GM19043 (cell line): ENCODE measurements at regions not wholly inside any gene's neighbourhood (a gene's known extent, or its start where the extent isn't known, plus 50 kb on each side); places are given as distances from the start of the nearest gene placed in this dataset.
"Not testable (repeated sequence)": the region's sequence is repeated elsewhere in the genome, so short reads cannot be mapped to it uniquely, and the experiment has no call there.

ENCODE experiments used
- ATAC-seq: cut with Tn5 transposase; IDR thresholded peaks from one replicate; pipeline ENCODE4 v1.9.1; 2021; ENCODE audit warnings: low read depth; ENCODE audit not compliant: unreplicated experiment

DNA sequence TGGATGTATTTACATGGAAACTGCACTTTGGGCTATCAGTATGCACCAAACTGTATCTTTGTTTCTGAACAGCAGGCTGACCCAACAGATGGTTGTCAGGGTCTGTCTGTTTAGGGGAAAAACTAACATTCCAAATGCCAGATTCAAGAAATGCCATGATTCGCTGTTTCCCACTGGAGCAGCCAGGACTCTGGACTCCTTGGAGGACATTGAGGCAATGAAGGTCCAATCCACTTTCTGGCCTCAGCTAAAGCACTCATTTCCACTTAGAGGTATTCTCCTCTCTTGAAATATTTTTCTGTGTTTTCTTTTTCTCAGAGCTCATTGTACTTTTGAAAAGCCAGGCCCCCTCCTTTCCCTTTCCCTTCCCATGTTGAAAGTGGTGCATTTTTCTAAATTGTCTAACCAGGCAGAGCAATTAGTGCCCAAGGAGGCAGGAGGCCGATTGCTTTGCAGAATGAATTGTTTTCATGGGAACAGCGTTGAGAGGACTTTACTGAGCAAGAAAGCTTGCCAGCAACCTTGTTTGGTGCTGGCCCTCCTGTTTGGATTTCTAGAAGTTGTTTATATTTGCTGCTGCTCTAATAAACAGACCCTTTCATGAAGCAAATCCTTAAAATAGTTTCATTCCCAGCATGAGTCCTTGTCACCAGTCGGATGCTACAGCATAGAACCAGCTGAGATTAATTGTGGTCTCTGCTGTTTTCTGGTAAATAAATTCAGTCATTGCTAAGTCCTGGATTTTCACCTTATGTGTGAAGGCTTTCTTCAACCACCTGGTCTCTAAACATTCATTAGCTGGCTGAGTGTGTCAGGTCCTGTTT, 132.8 kb upstream of the TAF11L2 start:
- ATAC-seq = no peak

DNA sequence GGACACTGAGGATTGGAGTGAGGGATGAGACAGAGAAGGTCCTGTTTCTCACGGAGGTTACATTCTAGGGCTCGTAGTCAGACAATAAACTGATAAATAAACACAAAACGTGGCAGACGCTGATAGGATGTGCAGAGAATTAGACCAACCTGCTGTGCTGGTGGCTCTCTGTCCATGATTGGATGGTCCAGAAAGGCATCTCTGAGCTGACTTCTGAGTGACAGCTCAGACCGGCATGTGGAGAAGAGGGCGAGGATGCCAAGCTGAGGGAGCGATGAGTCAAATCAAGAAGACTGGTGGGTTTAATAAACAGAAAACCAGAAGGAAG, 132.3 kb upstream of the TAF11L2 start:
- ATAC-seq = no peak

DNA sequence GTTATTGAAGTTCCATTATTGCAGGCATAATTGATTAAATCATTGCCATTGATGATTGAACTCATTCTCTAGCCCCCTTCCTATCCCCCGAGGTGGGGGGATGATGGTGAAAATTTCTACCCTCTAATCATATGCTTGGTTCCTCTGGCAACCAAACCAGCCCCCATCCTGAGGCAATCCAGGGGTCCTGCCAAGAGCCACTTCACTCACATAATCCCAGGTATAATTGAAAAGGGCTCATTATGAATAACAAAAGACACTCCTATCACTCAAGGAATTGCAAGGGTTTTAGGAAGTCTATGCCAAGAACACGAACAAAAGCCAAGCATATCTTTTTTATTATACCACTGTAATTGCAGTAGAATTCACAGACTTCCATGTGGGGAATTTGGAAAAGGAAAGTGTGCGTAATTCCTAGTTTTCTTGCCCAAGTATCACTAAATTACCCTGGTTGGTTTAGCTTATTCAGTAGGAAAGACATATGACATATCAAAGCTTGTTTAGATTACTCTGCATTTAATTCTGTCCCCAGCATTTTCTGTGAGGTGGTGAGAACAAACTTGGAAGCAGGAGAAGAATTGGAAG, 130.7 kb upstream of the TAF11L2 start:
- ATAC-seq = no peak

DNA sequence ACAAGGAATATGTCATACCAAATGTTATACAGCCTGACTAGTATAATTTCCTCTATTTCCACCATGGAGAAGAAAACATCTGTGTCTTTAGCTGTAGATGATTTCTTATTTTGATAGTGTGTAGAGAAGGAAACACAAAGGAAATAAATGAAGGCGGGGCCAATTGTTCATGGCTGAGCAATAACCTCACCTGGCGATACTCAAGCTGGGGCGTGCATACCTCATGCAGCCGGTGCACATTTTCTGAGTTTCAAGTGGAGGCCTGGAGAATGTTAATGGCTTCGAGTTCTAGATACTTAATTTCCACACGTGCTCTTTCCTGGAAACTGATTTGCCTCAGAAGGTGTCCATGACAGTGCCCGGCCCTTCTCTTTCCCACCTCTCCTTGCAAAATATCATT, 127.4 kb upstream of the TAF11L2 start:
- ATAC-seq = no peak

DNA sequence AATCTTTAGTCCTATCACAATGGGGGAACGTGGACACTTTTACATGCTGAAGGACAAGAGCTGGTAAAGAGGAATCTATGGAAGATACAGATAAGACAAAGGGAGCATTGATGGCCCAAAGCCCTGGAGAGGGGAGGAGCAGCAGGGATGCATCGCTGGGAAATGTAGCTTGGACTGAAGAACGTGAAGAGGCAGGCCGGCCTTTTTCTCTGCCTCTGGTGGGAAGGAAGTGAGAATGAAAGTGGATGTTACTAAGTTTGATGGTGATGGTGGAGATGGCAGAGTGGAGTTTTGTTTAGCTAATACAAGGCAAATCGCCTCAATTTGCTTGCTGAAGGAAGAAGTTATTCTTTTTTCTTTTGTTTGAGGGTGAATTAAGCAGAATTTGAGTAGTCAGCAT, 124.6 kb upstream of the TAF11L2 start:
- ATAC-seq = no peak

DNA sequence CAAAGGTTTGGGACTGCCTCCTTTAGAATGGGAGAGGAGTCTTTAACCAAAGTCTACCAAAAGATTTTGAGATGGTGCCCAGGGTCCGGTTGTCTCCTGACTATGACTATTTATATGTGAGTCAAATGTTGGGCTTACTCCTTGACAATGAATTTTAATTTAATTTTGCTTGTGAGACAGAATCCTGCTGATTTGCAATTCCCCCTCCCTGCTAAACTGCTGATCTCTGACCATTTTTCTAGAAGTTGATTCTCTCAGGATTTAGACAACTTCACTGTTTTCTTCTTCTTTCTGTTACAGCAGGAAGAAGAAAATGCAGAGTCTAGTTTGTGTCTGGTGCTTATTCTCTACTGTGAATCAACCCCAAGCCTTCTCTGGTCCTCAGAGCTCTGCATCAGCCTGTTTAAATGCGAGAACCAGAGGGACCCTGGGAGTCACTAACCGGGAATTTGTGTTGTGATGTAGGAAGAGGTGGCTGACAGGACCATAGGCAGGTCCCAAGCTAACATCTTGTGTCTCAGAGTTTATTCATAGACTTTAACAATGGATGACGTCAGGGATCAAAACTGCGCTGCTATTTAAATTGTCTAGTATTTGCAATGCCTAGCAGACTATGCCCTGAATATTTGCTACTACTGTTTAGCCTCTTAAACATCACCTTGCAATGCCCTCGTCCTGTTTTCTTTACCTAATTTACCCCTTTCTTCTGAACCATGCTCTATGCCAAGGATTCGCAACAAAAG, 124.0 kb upstream of the TAF11L2 start:
- no peak for ATAC-seq

DNA sequence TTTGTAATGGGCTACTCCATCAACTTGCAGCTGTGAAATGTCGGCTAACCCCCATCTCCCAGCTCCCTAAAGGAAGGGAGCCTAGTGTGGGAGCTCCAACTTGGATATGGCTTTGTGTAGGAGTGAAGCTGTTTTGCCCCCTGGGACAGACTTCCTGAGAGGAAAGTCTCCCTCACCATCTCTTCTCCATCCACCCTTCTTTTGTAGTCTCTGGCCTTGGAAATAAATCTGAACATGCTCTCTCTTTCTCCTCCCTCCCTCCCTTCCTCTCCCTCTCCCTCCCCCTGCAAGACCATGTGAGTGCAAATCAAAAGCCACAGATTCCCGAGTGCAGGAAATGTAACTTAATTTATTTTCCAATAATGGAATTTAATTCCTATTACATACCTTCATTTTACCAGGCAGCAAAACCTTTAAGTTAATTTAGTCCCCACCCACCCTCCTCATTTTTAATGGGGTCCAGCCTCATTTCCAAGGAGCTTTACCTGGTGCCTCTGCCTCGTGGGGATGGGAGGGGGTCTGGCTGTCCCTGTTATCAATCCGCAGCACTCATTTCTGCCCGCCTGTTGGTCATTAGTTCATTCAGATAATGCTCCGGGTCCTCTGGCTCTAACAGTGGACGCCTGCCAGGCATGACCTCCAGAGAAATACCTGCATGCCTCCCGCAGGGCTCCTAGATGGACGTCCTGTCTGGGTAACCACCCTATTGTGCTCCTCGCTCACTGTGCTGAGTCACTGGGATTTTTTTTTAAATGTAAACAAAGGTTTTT, 122.9 kb upstream of the TAF11L2 start:
- ATAC-seq = no peak

DNA sequence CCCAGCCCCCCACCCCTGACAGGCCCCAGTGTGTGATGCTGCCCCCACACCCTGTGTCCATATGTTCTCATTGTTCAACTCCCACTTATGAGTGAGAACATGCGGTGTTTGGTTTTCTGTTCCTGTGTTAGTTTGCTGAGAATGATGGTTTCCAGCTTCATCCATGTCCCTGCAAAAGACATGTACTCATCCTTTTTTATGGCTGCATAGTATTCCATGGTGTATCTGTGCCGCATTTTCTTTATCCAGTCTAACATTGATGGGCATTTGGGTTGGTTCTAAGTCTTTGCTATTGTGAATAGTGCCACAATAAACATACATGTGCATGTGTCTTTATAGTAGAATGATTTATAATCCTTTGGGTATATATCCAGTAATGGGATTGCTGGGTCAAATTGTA, 122.1 kb upstream of the TAF11L2 start:
- ATAC-seq = not testable (repeated sequence)

DNA sequence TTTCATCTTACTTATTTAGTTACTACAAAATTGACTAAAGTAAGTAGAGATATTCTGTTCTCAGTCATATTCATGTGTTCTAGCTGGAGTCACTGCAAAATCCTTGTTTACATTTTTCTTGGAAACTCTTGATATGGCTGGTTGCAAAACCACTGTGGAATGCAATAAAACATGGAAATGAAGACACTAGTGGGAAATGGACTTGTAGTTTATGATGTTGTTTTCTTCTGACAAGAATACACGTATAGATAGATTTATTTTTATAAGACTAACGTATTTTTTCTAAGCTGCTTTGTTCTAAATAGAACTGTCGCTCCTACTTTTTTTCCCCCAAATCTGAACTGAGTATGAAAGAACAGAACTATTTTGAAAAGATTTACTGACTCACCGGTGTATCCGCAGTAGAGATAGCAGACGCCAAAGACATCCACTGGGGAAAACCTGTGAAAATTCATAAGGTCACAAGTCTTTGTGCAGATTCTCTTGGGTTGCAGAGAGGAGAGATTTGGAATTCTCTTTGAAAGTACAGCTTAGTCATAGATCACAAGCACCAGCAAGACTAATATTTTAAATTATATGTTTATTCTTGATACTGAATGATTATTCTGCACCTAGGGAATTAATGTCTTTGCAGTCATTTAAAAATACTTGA, 119.6 kb upstream of the TAF11L2 start:
- ATAC-seq = no peak

DNA sequence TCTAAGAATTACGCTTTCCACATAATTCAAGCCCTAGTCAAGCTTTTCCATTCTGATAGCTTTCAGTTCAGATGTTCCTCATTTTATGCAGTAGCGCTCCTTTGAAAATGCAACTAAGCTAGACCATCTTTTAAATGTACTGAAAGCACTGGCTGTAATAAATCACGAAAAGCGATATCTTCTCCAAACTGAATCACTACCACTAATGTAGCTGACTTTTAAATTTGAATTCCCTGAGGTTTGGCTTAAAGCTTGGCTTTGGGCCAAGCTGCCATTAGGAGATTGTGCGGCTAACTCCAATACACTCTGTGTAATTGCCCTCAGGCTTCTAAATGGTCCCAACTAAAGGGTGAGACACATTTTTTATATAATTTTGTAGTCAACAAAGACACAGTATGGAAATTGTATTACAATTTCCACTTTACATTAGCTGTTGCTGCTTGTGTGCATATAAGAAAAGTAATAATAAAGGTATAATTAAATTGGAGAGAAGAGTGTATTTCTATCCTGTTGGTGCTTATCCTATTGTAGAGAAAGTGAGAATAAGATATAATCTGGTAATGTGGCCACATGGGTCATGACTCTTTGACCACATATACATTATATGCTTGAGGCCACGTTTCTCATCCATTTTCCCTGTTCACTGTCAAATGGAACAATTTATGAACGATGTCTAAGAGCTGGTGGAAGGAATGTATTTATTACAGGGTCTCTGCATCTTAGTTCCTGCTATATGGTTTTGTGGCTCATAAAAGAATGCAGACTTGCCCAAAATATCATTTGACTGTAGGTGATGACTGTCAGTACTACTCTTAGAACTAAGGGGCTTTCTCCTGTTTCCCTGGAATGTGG, 118.7 kb upstream of the TAF11L2 start:
- no peak for ATAC-seq

DNA sequence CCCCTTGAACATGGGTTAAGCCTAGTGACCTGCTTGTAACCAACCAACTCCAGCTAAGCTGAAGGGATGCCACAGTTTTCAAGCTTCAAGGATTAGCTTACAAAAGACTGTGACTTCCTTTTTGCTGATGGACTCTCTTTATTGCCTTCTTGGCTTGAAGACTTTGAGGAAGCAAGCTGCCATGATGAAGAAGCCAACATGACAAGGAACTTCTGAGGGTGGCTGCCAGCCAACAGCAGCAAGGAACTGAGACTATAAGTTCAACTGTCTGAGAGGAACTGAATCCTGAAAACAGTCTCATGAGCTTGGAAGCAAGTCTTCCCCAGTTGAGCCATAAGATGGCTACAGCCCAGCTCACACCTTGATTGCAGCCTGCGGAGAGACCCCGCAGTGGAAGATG, 116.1 kb upstream of the TAF11L2 start:
- ATAC-seq = no peak

DNA sequence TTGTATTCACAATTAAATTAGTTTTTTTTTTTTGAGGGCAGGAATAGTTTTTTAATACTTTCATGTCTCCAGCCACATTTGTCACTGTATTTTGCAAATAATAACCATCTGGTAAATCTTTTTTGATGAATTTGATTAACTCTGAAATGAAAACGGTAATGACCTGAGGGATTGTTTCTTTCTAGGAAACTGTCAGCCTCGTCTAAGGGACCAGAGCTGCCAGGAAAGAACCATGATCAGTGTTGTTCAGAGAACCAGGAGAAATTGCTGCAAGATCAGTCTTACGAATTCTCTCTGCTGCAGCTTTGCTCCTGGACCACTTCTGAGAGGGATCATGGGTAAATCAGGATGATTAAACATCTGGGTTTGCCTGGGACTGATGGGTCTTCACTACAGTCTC, 114.5 kb upstream of the TAF11L2 start:
- ATAC-seq = no peak

DNA sequence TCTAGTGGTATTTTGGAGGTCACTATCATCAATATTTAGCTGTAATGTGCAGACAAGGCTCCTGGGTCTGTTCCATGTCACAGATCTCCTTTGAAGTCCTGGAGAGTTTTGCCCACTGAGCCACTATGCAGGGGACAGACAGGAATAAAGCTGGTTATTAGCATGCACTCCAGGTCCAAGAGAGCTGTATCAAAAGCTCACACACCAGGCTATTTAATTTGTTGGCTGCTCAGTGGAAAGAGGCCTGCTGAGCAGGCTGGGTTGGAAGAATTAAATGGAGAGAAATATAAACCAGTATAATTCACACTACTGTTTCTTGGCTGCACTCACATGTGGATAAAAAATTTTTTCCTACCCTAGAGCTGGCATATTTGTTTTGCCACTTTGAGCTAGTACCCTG, 113.8 kb upstream of the TAF11L2 start:
- no peak for ATAC-seq

DNA sequence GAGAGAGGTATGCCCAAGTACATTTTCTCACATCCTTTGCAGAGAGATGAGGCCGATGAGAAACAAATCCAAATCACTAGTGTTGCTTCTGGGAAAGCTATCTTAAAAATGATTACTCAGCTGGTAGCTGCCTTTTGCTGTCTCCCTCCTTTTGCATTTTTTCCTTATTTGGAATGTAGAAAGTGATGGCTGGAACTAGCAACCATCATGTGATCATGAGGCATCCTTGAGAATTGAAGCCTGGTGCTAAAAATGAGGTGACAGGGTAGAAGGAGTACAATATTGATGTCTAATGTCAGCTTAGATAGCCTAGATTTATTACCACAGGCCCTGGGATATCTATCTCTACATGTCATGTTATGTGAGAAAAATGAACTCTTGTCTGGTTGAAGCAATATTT, 109.3 kb upstream of the TAF11L2 start:
- ATAC-seq = no peak

DNA sequence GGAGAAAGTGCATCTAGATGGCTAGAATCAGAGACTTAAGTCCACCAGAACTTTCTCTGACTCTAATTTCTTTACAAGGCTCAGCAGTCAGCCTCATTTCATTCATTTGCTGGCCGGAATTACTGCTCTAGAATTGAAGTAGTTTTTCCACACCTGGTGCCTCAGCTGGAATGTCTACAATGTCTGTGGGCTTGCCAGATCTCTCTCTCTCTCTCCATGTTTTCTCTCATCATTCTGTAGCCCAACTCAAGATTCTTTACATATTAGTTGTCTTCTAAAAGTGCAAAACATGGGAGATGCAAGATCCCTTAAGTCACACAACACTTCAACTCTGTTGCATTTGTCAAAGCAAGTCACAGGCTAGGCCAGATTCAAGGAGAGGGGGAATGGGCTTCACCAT, 103.9 kb upstream of the TAF11L2 start:
- no peak for ATAC-seq

DNA sequence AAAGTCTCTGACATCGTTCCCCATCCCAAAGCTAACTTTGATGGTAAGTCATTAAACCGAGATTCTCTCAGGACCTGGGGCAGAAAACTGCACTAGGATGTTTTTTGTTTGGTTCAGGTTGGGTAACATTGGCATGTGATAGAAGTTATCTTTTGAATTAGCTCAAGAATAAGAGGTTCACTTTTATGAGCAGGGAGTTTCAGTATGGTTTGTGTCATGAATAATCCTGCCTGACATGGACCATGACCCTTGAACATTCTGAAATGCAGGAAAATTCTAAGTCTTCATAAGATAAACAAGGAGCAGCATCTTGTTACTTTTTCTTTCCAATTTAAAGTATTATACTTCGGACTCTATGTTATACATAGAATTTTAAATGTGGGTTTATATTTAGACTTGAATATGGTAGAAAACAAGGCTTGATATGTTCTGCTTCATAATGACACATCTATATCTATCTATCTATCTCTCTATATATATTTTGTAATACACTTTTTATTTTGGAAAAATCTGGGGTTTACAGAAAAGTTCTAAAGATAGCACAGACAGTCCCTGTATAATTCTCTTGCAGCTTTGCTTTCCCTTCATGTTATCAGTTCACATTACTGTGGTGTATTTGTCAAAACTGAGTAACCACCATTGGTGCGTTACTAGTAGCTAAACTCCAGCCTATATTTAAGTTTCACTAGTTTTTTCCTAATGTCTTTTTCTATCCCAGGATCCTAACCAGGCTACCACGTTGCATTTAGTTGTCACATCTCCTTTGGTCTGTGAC, 102.7 kb upstream of the TAF11L2 start:
- ATAC-seq = no peak

DNA sequence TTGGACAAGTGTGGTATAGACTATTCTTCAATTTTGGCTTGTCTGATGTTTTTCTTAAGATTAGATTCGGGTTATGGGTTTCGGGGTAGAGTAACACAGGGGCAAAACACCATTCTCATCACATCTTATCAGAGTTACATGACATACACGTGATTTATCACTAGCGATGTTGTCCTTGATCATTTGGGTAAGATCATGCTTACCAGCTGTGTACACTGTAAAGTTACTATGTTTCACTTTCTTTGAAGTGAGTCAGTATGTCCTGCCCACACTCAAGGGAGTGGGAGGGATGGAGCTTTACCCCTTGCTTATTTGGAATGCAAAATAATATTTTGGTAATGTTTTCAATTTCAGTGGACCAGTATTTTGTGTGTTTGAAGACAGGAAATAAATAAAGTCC, 101.8 kb upstream of the TAF11L2 start:
- ATAC-seq = peak; percentile 46

DNA sequence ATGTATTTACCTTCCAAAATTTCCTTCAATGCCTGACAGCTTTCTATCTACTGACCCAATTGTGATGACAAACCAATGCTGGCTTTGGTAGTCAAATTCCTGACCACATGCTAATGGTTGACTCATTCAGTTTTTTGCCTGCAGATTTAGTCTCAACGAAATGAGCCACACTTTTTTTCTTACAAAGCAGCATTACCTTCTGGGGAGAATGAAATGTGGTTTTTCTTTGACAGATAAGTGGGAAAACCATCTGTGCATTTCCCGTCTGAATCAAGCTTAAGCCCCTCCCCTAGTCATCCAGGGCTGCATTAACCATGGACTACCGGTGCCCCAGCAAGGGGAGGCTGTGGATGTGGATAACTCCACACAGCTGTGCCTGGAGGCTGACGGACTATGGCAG, 99.6 kb upstream of the TAF11L2 start:
- ATAC-seq = peak; percentile 56
